Naive thymus-derived CD4-positive, alpha-beta T cell (primary cell): ENCODE measurements at regions not wholly inside any gene's neighbourhood (a gene's known extent, or its start where the extent isn't known, plus 50 kb on each side); places are given as distances from the start of the nearest gene placed in this dataset.

Source experiments
- ATAC-seq: fragments of 150-1000 bp; cut with Tn5 transposase; 2 replicates; pipeline ENCODE4 v1.10.0; 2021; ENCODE audit warnings: mild to moderate bottlenecking, moderate library complexity
- CTCF ChIA-PET: fragments of 350-600 bp; sonication (Branson Sonifier 250); formaldehyde crosslinking; loops from one replicate; lab custom pipeline; 2021; ENCODE audit warnings: antibody characterized with exemption; lab: Charles Lee
- POLR2A ChIA-PET: fragments of 350-600 bp; sonication (Branson Sonifier 250); formaldehyde crosslinking; loops from one replicate; lab custom pipeline; 2021; ENCODE audit warnings: antibody characterized with exemption, inconsistent platforms; lab: Charles Lee
- DNase-seq, 9 donors: peaks; one replicate each; pipeline versions ENCODE4 v3.0.0 to v3.0.0-alpha.2; 2020 to 2022; ENCODE audit warnings: mixed read lengths in 1 of 9
- H3K27ac ChIP-seq: one replicate; pipeline ENCODE4 v1.7.0; 2013; ENCODE audit warnings: mild to moderate bottlenecking, low read depth, low read length, moderate library complexity
- H3K27me3 ChIP-seq, 2 donors: one replicate each; pipeline ENCODE4 v1.7.0; 2013; ENCODE audit warnings: low read length in 2 of 2, mild to moderate bottlenecking in 2 of 2, moderate library complexity in 2 of 2; ENCODE audit not compliant: control insufficient read depth in 2 of 2, insufficient read depth in 2 of 2
- H3K36me3 ChIP-seq, 3 experiments: 1 replicate in 2 of 3; 2 replicates in 1 of 3; pipeline ENCODE4 v1.7.0; 2013; ENCODE audit warnings: low read length in 3 of 3, mild to moderate bottlenecking in 3 of 3, moderate library complexity in 1 of 3; ENCODE audit not compliant: insufficient read depth in 3 of 3, control insufficient read depth in 2 of 3
- H3K4me1 ChIP-seq, 2 donors: one replicate each; pipeline ENCODE4 v1.7.0; 2013; ENCODE audit warnings: low read length in 2 of 2, mild to moderate bottlenecking in 2 of 2, moderate library complexity in 1 of 2; ENCODE audit not compliant: control insufficient read depth in 2 of 2, insufficient read depth in 2 of 2
- H3K4me3 ChIP-seq: 2 replicates; pipeline ENCODE4 v1.7.0; 2013; ENCODE audit warnings: mild to moderate bottlenecking, low read length
- H3K9me3 ChIP-seq, 3 experiments: 1 replicate in 2 of 3; 2 replicates in 1 of 3; pipeline ENCODE4 v1.7.0; 2013; ENCODE audit warnings: low read length in 3 of 3; ENCODE audit not compliant: control insufficient read depth in 2 of 3
- H3K27ac Mint-ChIP-seq, 9 donors: one replicate each; pipeline ENCODE4 v1.8.0; 2020 to 2022; ENCODE audit warnings: mixed read lengths in 9 of 9, mild to moderate bottlenecking in 8 of 9, moderate library complexity in 5 of 9, inconsistent platforms in 2 of 9
- H3K27me3 Mint-ChIP-seq, 5 donors: one replicate each; pipeline ENCODE4 v1.8.0; 2021 to 2022; ENCODE audit warnings: mixed read lengths in 5 of 5, mild to moderate bottlenecking in 1 of 5
- H3K36me3 Mint-ChIP-seq, 5 donors: one replicate each; pipeline ENCODE4 v1.8.0; 2020 to 2022; ENCODE audit warnings: mixed read lengths in 5 of 5, mild to moderate bottlenecking in 3 of 5, inconsistent platforms in 1 of 5
- H3K4me1 Mint-ChIP-seq, 7 donors: one replicate each; pipeline ENCODE4 v1.8.0; 2020 to 2022; ENCODE audit warnings: mixed read lengths in 7 of 7, mild to moderate bottlenecking in 3 of 7, inconsistent platforms in 1 of 7
- H3K4me3 Mint-ChIP-seq, 10 donors: one replicate each; pipeline ENCODE4 v1.8.0; 2020 to 2022; ENCODE audit warnings: mild to moderate bottlenecking in 10 of 10, mixed read lengths in 10 of 10, moderate library complexity in 6 of 10, inconsistent platforms in 2 of 10
- H3K9me3 Mint-ChIP-seq, 11 donors: one replicate each; pipeline ENCODE4 v1.8.0; 2020 to 2022; ENCODE audit warnings: mixed read lengths in 11 of 11, mild to moderate bottlenecking in 4 of 11, inconsistent platforms in 1 of 11, moderate library complexity in 1 of 11
- intact Hi-C, 2 donors: fragments of 100-400 bp; cut with micrococcal nuclease; formaldehyde crosslinking; loops; one replicate each; pipeline ENCODE4 v1.15.1; 2023

DNA sequence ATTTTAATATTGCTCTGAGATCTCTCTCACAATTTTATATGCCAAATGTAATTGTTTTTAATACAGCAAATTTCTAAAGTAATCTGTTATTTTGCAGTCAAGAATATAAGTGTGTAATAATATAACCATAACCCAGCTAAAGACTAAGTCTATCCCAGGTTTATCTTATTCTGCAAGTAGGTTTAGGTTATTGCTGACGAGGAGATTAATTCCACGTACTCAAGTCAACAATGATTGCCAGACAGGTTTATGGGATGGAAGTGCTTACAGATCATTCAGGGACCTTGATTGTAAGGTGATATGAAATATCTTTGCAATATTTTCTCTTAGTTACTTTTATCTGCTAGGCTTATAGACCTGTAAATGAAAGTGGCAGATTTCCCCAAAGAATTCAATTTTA lies 698.3 kb downstream of the HDGFL1 start:
- no peak overlapping the region for H3K27ac ChIP-seq
- no peaks in the 10 kb centered on the region for H3K36me3 Mint-ChIP-seq
- POLR2A ChIA-PET, result no interaction called here
- H3K4me1 Mint-ChIP-seq, result no peaks in the 10 kb centered on the region
- no peaks in the 10 kb centered on the region for H3K4me1 ChIP-seq
- no peaks in the 10 kb centered on the region for H3K36me3 ChIP-seq
- H3K4me3 ChIP-seq, result no peak overlapping the region
- intact Hi-C loops, result no loop called here
- H3K4me3 Mint-ChIP-seq, result no peak overlapping the region
- no peaks in the 10 kb centered on the region for H3K27me3 Mint-ChIP-seq
- H3K9me3 ChIP-seq, result no peaks in the 10 kb centered on the region
- no peak for DNase-seq
- no peaks in the 10 kb centered on the region for H3K27me3 ChIP-seq
- H3K9me3 Mint-ChIP-seq, result peaks cover 0 to 12% (median 0%) of the 10 kb centered on the region in 11 donors
- no peak for ATAC-seq
- no peak overlapping the region for H3K27ac Mint-ChIP-seq
- CTCF ChIA-PET, result no interaction called here

DNA sequence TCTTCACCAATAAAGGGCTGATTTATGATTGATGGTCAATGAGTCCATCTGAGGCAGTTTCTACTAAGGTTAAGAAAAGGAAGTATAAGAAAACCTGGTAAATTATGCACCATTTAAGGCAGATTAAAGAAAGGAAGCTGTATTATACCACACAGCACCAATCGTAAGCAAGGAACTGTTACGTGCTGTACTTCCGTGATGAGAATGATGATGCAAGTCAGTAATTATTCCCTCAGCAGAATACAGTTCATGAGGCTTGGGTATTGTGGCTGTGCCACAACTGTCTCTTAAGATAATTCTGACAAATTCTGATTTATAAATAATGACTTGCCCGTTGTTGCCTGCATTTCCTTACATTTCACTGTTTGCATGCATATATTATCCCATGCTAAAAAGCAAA lies 699.0 kb downstream of the HDGFL1 start:
- Mint-ChIP-seq H3K4me3 (no peak overlapping the region), H3K4me1 (no peaks in the 10 kb centered on the region), H3K27me3 (no peaks in the 10 kb centered on the region), H3K27ac (no peak overlapping the region), H3K9me3 (peaks cover 0 to 11% (median 0%) of the 10 kb centered on the region in 11 donors), H3K36me3 (no peaks in the 10 kb centered on the region)
- ATAC-seq, result no peak
- intact Hi-C loops, result no loop called here
- Histone ChIP-seq H3K4me1 (no peaks in the 10 kb centered on the region), H3K36me3 (no peaks in the 10 kb centered on the region), H3K27me3 (no peaks in the 10 kb centered on the region), H3K4me3 (no peak overlapping the region), H3K9me3 (no peaks in the 10 kb centered on the region), H3K27ac (no peak overlapping the region)
- ChIA-PET POLR2A (no interaction called here), CTCF (no interaction called here)
- DNase-seq, result no peak

DNA sequence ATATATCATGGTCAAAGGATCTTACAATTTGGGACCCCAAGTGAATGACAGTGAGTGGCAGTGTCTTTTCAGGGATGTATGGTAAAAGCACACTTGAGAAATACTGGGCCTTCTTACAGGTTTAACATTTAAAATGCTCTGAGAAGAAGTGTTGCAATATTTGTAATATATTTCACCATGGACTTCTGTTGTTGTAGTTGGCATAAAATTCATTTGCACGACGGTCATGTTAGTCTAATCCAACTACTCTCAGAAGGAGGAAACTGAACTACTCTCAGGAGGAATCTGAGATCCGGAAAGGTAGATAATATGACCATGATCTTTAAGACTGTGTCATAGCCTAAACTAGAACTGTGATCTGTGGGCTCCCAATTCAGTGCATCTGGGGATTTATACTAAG lies 700.1 kb downstream of the HDGFL1 start:
- Mint-ChIP-seq H3K27ac (no peak overlapping the region), H3K9me3 (peaks cover 0 to 12% (median 0%) of the 10 kb centered on the region in 11 donors), H3K4me3 (no peak overlapping the region), H3K4me1 (no peaks in the 10 kb centered on the region), H3K27me3 (no peaks in the 10 kb centered on the region), H3K36me3 (no peaks in the 10 kb centered on the region)
- H3K27ac ChIP-seq, result no peak overlapping the region
- no peak for ATAC-seq
- no peaks in the 10 kb centered on the region for H3K36me3 ChIP-seq
- H3K4me1 ChIP-seq, result no peaks in the 10 kb centered on the region
- no peak overlapping the region for H3K4me3 ChIP-seq
- CTCF ChIA-PET, result no interaction called here
- H3K27me3 ChIP-seq, result no peaks in the 10 kb centered on the region
- intact Hi-C loops, result no loop called here
- no peaks in the 10 kb centered on the region for H3K9me3 ChIP-seq
- DNase-seq, result no peak
- POLR2A ChIA-PET, result no interaction called here

DNA sequence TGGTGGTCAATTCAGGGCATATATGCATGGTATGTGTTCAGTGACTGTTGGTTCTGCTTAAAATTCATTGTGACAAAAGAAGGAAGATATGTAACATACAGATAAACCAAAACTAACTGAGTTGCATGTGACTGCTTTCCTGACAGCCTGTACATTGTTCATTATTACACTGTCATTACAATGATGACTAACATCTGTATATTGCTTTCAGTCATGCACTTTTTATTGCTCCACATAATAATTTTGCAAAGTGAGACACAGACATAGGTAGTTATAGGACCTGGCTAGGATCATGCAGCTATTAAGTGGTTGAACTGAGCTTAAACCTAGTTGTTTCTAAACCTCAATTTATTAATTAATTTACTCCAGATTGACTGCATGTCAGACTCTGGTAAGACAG lies 703.2 kb downstream of the HDGFL1 start:
- Mint-ChIP-seq H3K27me3 (no peaks in the 10 kb centered on the region), H3K4me1 (no peaks in the 10 kb centered on the region), H3K4me3 (no peak overlapping the region), H3K27ac (no peak overlapping the region), H3K9me3 (peaks cover 0 to 5% (median 0%) of the 10 kb centered on the region in 11 donors), H3K36me3 (no peaks in the 10 kb centered on the region)
- Histone ChIP-seq H3K9me3 (no peaks in the 10 kb centered on the region), H3K36me3 (no peaks in the 10 kb centered on the region), H3K4me1 (no peaks in the 10 kb centered on the region), H3K4me3 (no peak overlapping the region), H3K27me3 (no peaks in the 10 kb centered on the region), H3K27ac (no peak overlapping the region)
- ATAC-seq (no peak), DNase-seq (no peak)
- CTCF ChIA-PET, result no interaction called here
- POLR2A ChIA-PET, result no interaction called here
- intact Hi-C loops, result no loop called here

DNA sequence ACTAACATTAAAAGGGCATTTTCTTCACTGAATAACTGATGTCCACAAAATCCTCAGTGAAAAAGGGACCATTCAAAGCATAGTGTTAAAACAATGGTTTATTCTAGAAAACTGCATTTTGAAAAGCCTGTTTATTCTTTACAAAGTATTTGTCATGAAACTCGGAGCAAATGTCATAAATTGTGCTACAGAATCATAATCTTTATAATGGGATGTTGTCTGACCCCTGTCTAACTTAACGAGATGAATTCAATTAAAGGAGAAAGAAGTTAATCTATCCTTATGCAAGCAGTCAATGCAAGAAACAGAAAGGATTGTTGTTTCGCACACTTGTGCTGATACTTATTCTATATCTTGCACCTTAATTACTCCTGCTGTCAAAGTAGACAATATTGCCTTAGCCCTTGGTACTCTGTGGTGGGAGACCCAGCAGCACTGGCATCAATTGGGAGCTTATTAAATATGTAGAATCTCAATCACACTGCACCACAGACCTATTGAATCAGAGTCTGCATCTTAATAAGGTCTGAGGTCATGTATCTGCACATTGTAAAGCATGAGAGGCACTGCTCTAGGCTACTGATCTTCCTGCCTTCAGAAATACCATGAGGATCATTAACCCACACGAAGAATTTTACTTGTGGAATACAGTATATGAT lies 708.3 kb downstream of the HDGFL1 start:
- Histone ChIP-seq H3K27me3 (no peaks in the 10 kb centered on the region), H3K36me3 (no peaks in the 10 kb centered on the region), H3K4me1 (no peaks in the 10 kb centered on the region), H3K27ac (no peak overlapping the region), H3K9me3 (no peaks in the 10 kb centered on the region), H3K4me3 (no peak overlapping the region)
- DNase-seq (no peak), ATAC-seq (no peak)
- H3K36me3 Mint-ChIP-seq, result no peaks in the 10 kb centered on the region
- intact Hi-C loops, result no loop called here
- no peaks in the 10 kb centered on the region for H3K4me1 Mint-ChIP-seq
- H3K27ac Mint-ChIP-seq, result no peak overlapping the region
- no peaks in the 10 kb centered on the region for H3K27me3 Mint-ChIP-seq
- ChIA-PET CTCF (no interaction called here), POLR2A (no interaction called here)
- peaks cover 0 to 5% (median 0%) of the 10 kb centered on the region in 11 donors for H3K9me3 Mint-ChIP-seq
- no peak overlapping the region for H3K4me3 Mint-ChIP-seq

DNA sequence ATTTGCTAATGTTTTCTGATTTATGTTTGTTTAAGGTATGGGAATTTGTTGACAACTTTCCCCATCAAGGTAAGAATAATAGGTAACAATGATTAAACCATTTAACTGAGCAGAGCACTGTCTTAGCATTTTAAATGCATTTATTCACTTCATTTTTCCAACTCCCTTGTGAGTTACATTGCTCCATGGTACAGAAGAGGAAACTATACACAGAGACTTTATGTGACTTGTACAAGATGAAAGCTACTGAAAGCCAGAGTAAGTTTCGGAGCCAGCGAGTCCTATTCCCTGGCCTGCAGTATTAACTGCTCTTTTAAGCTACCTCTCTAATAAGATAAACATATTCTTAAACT lies 708.8 kb downstream of the HDGFL1 start:
- no peaks in the 10 kb centered on the region for H3K36me3 Mint-ChIP-seq
- Histone ChIP-seq H3K9me3 (no peaks in the 10 kb centered on the region), H3K4me3 (no peak overlapping the region), H3K36me3 (no peaks in the 10 kb centered on the region), H3K27me3 (no peaks in the 10 kb centered on the region), H3K27ac (no peak overlapping the region), H3K4me1 (no peaks in the 10 kb centered on the region)
- no peak overlapping the region for H3K4me3 Mint-ChIP-seq
- no peaks in the 10 kb centered on the region for H3K27me3 Mint-ChIP-seq
- H3K27ac Mint-ChIP-seq, result no peak overlapping the region
- peaks cover 0 to 2% (median 0%) of the 10 kb centered on the region in 11 donors for H3K9me3 Mint-ChIP-seq
- DNase-seq (no peak), ATAC-seq (no peak)
- POLR2A ChIA-PET, result no interaction called here
- no peaks in the 10 kb centered on the region for H3K4me1 Mint-ChIP-seq
- CTCF ChIA-PET, result no interaction called here
- intact Hi-C loops, result no loop called here

DNA sequence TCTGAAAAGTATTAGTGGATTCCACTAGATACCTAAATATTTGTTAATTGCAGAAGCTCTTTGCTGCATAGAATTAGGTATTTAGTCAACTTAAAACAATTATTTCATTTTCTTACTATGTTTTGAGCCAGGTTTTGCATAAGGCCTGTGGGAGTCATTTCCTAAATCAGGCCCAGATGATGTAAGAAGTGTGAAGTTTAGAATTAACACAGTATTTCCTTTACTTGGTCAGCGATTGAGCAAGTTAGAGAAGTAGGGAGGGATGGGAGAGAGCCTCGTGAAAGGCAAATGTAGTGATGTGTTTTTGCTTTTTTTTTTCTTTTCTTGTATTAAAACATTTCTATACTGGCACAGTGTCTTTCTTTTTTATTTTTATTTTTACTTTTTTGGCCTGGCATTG lies 711.1 kb downstream of the HDGFL1 start:
- Histone ChIP-seq H3K27me3 (no peaks in the 10 kb centered on the region), H3K9me3 (no peaks in the 10 kb centered on the region), H3K4me1 (no peaks in the 10 kb centered on the region), H3K27ac (no peak overlapping the region), H3K36me3 (no peaks in the 10 kb centered on the region), H3K4me3 (no peak overlapping the region)
- no peaks in the 10 kb centered on the region for H3K36me3 Mint-ChIP-seq
- no peaks in the 10 kb centered on the region for H3K27me3 Mint-ChIP-seq
- intact Hi-C loops, result no loop called here
- no peak overlapping the region for H3K4me3 Mint-ChIP-seq
- DNase-seq (no peak), ATAC-seq (no peak)
- H3K27ac Mint-ChIP-seq, result no peak overlapping the region
- ChIA-PET CTCF (no interaction called here), POLR2A (no interaction called here)
- H3K4me1 Mint-ChIP-seq, result no peaks in the 10 kb centered on the region
- H3K9me3 Mint-ChIP-seq, result peaks cover 0 to 3% (median 0%) of the 10 kb centered on the region in 11 donors
